Epithelial cell of esophagus (primary cell): ENCODE measurements at regions not wholly inside any gene's neighbourhood (a gene's known extent, or its start where the extent isn't known, plus 50 kb on each side); places are given as distances from the start of the nearest gene placed in this dataset.

ENCODE experiments used
- DNase-seq: peaks from one replicate; pipeline ENCODE4 v3.0.0; 2010; ENCODE audit warnings: low read depth
- H3K4me3 ChIP-seq: 2 replicates; pipeline ENCODE4 v1.5.1; 2011; ENCODE audit warnings: mild to moderate bottlenecking, low read length, control low read depth
- CTCF ChIP-seq: IDR thresholded peaks from 2 replicates; pipeline ENCODE4 v1.5.1; 2011; ENCODE audit warnings: low read depth, mild to moderate bottlenecking, low read length, control low read depth, inconsistent platforms; ENCODE audit not compliant: insufficient read depth; ENCODE audit errors: missing control alignments

GRCh38 chr5:8093669-8094068, 224.7 kb downstream of the MTRR start:
- no peak overlapping the region for H3K4me3 ChIP-seq
- no peak for TF ChIP-seq CTCF
- no peak for DNase-seq

- H3K4me3 ChIP-seq, result no peak overlapping the region
- DNase-seq, result no peak
- no peak for TF ChIP-seq CTCF
Measured at GRCh38 chr5:8094304-8094703, 225.4 kb downstream of the MTRR start.

GRCh38 chr5:8097146-8097545, 228.2 kb downstream of the MTRR start:
- no peak for DNase-seq
- TF ChIP-seq CTCF, result no peak
- H3K4me3 ChIP-seq, result no peak overlapping the region

- no peak overlapping the region for H3K4me3 ChIP-seq
- no peak for DNase-seq
- TF ChIP-seq CTCF, result no peak
Measured at GRCh38 chr5:8098081-8098480, 229.1 kb downstream of the MTRR start.

- H3K4me3 ChIP-seq, result no peak overlapping the region
- DNase-seq, result no peak
- no peak for TF ChIP-seq CTCF
Measured at GRCh38 chr5:8102714-8103113, 233.8 kb downstream of the MTRR start.

GRCh38 chr5:8114597-8115266, 245.8 kb downstream of the MTRR start:
- H3K4me3 ChIP-seq, result no peak overlapping the region
- no peak for TF ChIP-seq CTCF
- DNase-seq, result no peak

- H3K4me3 ChIP-seq, result no peak overlapping the region
- no peak for DNase-seq
- no peak for TF ChIP-seq CTCF
Measured at GRCh38 chr5:8123559-8123958, 254.6 kb downstream of the MTRR start.
